COR-L47 (cell line): ENCODE measurements at regions not wholly inside any gene's neighbourhood (a gene's known extent, or its start where the extent isn't known, plus 50 kb on each side); places are given as distances from the start of the nearest gene placed in this dataset.

Experiments used
- DNase-seq: peaks from one replicate; lab custom pipeline; 2025; lab: John Stamatoyannopoulos, UW

DNA sequence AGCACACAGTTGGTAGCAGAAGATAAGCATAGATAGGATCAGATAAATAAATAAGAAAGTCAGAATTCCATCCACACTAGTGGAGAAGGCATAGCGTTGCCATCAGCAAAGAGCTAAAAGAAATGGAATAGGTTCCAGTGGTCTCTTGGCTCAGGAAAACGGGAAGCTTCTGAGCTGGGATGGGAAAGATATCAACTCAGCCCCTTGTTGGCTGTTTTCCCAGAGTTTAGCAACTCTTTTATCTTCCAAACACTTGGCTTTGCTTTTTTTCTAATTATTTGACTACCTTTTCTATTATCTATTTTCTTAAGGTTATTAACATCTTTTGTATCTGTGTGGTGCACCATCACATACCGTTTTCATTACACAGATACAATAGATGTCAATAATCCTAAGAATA lies 445.7 kb upstream of the TRPC7 start:
- no peak for DNase-seq

DNA sequence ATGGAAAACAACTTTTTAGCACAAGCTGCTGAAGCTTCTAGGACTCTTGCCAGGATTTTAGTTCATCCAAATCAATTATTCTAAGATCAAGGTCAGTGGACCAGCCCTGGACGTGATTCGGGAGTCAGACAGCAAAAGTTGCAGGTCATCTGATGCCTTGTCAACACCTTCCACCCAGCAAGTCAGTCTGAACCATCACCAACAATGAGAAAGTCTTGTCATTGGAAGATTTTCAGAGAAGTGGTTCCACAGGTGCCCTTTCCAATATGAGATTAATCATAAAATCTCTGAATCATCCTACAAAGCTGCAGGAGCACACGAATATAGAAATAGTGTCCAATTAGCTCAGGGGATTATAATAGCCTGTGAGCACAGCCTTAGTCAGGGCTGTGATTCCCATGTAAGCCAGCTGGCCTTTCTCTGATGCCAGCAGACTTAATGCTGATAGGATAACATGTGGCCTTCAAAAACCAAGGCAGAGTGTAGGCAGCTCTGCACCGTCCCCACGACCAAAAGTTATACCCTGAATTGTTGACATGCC lies 445.0 kb upstream of the TRPC7 start:
- DNase-seq, result no peak

DNA sequence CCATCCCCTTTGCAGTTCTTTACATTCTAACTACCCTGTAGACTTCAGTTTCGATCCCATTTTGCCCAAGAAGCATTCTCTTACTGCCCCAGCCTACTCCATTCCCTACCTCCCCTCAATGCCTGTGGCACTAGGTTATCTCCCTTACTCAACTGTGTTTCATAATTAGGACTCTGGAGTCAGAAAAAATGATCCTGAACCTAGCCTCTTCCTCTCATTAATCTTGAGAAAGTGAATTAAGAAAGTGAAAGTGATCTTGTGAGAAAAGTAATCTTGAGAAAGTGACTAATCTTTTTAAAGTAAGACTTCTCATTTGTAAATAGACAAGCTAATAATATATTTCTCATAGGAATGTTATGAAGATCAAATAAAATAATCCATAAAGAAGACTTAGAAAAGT lies 444.0 kb upstream of the TRPC7 start:
- no peak for DNase-seq

DNA sequence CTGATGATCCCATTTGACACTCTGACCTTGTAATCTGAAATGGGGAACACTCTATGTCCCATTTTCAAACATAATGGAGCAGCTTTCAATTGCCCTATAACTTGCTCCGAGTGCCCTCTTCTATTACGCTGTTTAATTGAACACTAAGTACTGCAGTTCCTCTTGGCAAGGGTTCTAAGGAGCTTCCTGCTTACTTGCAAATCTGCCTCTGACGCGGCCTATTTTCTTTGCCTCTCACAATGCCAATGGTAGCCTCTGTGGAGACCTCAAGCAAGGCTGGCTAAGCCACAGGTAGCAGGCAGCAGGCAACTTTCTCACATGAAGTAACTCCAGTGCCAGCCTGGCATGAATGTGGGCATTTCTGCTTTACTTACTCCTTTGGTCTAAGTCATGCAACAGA lies 443.4 kb upstream of the TRPC7 start:
- no peak for DNase-seq

DNA sequence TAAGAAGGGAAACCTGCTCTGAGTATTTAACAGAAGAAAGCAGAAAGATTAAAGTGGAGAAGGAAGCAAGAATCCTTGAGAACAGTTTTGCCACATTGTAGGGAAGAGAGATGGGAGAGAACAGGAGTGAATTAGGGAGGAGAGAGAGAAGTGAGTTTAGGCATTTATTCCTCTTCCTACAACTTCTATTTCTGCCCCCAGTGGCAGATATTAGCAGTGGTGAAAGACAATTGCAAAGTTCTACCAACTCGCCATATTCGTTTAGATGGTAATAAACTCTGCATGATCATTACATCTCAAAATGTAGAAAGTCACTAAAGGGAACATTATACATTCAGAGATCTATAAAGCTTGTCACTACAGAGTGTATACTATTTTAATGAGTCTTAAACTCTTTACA lies 440.1 kb upstream of the TRPC7 start:
- no peak for DNase-seq

DNA sequence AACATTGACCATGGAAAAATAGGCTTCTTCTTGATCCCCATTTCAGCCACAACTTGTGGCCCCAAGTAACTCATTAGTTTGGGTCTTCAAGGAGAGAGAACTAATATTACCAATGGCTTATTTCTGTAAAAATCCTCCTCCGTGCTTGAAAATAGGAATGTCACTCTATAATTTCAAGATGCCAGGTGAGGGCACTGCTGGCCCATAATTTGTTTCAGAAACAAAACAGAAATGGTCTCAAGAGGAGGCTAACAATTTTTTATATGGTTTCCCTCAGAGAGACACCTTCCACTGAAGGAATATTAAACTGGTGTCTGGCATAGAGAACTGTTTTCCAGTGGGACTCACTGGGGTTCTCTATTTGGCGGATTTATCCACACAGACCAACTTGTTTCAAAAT lies 437.0 kb upstream of the TRPC7 start:
- no peak for DNase-seq

DNA sequence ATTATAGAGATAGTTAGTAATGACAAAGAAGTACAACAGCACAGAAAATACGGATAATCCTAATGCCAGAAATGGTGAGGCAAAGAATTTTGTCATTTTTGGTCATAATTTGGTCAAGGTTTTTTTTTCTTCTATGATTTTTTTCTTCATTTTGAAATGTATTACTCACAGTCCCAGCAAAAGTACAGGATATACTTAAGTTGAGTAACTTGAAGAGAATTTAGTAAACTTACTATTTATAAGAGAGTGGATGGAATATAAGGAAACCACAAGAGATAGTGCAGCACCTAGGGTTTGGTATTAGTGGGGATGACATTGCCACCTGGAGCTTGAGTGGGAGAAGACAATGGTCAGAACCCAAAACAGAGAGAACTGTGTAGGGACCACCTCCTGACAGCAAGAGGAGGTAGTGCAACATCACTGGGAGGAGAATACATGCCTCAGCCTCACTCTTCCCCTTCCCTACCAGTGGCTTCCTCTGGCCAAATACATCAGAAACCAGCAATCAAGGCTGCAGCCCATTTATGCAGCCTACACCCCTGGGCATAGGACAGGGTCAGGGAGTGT lies 434.5 kb upstream of the TRPC7 start:
- no peak for DNase-seq

DNA sequence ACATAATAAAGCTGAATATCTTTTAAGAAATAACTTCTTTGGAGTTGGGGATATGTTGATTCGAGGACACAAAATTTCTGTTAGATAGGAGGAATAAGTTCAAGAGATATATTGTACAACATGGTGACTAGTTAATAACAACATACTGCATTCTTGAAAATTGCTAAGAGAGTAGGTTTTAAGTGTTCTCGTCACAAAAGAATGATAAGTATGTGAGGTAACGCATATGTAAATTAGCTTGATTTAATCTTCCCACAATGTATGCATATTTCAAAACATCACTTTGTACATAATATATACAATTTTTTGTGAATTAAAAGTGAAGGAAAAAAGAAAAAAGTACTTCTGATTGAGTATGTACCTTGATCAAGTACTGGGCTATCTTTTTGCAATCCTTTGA lies 428.0 kb upstream of the TRPC7 start:
- no peak for DNase-seq

DNA sequence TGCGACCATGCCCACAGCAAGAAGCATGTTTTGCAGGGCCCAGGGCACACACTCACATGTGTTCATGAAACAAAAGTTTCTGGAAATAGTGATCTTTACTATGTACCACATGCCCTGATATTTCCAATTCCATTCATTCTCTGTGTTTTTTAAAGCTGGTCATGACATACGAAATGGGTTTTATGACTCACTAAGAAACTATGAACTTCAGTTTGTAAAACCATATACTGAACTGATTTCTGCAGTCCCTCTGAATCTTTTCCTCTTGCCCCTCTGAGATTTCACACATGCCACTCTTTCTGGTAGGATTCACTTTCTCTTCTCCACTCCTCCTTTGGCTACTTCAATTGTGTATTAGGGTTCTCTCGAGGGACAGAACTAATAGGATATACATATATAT lies 416.1 kb upstream of the TRPC7 start:
- no peak for DNase-seq

DNA sequence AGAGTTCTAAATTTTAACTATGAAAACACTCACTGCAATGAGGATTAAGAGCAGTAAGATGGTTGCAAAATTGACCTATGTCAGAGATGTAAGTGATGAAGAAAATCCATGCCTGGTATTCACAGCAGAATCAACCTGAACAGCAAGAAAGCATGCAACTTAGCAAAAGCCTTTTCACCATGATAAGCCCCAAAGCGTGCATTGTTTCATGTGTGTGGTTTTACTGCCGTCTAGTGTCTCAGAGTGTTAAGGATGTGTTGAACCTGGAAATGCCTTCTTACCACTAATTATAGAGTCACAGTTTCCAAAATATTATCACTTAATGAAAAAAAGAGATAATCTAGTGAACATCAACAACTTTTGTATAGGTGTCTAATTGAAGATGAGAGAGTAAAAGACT lies 415.2 kb upstream of the TRPC7 start:
- DNase-seq, result no peak

DNA sequence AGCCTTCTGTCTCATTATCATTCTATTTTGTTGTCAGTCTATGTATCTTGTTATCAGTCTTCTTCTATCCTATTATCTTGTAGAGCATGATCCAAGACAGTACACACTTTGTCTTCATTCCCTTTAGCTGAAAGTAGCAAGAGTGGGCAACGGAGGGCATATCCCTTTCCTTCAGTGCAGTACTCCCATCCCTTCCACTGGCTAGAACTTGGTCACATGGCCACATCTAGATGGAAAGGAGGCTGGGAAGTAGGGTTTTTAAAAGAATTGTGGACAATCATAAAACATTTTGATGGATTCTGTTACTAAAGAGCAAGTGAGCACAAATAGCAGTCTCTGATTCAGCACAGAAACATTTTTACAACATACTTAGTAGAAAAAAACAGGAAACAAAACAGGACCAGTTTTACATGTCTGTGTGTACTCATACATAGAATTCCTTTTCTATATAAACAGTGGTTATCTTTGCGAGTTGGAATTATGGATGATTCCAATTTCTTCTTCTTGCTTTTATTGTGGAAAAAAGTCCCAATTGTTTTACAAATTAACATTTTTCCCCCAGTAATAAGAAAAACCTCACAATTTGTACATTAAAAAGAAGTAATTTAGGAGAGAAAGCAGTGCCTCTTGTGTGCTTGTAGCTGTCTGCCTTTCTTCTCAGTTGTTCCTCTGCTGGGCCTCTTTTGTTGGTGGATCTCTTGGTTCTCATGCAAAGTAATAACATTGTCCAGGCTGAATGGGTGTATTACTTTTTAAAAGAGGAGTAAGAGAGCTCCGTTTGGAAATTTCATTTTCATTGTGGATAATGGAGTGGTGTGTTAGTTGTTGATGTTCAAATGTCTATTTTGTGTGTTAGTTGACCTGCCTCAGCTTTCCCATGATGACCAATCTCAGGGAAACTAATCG lies 410.9 kb upstream of the TRPC7 start:
- DNase-seq, result no peak

DNA sequence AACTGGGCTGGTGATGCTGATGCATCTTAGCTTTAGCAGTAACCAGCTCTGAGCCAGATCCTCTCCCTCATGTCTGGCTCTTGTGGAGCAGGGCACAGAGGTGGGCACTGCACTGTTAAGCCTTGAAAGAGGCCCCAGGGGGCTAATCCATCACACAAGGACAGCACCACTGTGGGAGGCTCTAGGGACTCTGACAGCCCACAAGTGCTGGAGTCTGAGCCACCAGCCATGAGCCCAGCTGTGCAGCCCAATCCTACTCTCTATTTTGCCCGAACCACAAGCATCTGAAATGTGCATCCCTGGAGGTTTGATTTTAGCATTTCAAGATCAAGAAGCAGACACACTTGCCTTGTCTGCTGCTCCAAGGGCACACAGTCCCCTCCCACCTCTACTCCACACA lies 407.1 kb upstream of the TRPC7 start:
- no peak for DNase-seq

DNA sequence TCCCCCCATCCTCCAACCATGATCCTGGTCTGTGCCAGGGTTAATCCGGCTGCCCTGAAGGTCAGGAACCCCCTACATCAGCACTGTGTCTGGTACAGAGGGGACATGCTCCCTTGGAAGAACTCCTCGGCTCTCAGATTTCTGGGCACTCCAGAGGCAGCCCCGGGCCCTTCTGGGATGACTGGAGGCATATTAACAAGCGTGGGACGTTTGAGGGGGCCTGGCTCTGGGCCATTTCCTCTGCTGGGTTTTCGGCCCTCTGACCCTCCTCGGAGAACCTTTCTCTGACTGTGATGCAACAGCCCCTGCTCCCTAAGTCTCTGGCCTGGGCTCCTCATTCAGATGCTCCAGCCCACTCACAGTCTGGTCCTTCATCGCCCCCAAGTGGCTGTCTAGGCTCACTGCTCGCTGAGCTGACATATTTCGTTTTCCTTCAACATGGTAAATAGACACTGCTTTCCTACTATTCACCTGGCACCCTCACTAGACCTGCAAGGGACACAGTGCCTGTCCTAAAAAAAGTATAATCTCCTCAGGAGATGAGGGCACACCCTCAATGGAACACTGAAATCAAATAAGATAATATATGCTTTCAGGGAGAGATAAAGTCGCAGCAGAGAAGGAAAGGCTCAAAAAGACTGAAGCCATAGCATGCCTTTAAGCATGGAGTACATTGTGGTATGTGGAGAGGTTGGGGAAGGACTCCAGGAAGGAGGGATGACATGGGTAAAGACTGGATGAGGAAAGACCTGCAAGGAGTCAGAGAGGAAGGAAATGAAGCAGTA lies 404.7 kb upstream of the TRPC7 start:
- DNase-seq, result peak; percentile 53

DNA sequence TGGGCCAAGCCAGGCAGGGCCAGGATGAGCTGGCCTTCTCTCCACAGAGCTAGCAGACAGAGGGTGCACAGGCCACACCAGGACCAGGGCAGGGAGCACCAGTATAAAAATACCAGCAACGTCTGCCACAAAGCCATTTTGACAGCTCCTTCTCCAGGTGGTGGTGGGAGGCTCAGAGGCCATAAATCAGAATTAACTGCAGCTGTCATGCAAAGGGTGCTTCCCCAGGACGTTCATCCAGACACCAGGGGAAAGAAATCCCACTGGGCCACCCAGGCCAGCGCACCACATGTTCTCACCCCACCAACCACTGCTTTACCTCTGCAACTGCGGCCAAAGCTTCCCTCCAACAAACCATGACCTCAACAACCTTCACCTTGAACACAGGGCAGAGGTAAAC lies 403.7 kb upstream of the TRPC7 start:
- no peak for DNase-seq

DNA sequence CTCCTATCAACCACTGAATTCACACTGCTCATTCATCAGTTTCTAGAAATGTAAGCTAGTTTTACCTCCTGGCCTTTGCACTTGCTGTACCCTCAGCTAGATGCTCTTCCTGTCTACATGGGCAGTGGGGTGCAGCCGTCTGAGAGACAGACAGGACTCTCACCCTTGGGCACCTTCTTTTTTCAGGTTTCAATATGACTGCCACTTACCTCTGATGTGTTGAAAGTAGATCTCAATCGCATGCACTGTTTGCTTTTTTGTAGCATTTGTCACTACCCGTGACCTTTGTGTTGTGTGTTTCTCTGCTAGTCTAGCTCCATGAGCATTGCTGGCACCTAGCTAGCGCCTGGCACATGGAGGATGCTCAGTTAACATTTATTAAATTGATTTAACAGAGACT lies 403.1 kb upstream of the TRPC7 start:
- no peak for DNase-seq

DNA sequence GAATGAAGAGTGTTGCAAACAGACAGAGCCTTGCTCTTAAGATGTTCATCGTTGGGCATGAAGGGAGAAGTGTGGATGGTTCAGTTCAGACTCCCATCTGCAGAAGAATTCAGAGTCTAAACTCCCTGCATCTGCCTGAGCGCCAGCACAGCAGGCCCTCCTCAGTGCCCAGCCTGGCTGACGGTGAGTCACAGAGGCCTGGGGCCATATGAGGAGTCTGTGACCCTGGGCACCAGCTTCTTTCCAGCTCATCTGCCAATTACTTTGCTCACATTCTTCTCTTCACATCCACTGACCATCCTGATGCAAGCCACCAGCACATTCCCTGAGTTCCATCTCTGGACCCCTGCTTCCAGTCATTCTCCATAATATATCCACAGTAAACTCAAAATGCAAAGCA lies 401.1 kb upstream of the TRPC7 start:
- DNase-seq, result no peak

DNA sequence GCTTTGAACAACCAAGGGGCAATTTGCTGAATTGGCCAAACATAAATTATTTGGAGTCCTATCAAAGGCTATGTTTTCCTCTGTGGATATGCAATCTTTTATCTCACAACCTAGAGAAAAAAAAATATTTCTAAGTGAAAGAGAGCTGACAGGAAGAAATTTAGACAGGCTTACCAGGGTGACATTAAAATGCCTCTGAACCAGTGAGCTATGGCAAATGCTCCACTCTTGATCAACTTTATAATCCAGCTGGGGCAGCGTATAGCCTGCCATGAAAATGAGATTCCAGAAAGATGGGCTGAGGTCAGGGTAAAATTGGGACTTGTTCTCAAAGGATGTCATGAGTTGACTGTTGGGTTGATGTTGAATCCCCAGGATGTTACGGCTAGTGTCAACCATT lies 399.3 kb upstream of the TRPC7 start:
- DNase-seq, result no peak

DNA sequence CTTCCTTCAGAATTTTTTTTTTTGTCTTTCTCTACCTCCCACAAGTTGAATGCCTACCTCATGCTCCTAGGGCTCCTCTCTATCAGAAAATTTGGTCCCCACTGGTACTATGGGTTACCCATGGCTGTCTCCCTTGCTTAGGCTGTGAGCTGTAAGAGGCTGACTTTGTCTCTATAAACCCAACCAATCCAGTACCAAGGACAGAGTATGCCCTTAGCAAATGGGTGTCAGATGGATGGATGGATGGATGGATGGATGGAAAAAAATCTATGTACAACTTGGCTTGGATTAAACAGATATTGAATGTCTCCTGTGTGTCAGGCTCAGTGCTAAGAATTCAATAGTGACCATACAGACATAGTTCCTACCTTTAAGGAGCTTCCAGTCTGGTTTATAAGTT lies 398.2 kb upstream of the TRPC7 start:
- DNase-seq, result no peak

DNA sequence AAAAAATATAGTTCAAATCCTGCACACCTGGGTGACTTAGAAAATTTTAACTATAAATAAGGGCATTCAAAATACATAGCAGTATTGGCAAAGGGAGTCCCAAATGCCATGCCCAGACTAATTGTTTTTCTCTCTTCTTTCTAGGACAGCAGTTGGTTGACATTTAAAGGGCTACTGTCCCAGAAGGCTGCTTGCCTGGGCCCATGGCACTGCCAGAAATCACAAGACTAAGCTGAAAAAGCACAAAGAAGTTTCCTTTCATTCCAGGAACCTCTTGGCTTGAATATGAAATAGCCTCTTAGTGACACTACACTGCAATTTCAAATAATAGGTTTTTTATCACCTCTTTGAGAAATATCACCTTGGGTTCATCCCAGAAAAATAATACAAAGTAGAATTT lies 388.9 kb upstream of the TRPC7 start:
- DNase-seq, result no peak

DNA sequence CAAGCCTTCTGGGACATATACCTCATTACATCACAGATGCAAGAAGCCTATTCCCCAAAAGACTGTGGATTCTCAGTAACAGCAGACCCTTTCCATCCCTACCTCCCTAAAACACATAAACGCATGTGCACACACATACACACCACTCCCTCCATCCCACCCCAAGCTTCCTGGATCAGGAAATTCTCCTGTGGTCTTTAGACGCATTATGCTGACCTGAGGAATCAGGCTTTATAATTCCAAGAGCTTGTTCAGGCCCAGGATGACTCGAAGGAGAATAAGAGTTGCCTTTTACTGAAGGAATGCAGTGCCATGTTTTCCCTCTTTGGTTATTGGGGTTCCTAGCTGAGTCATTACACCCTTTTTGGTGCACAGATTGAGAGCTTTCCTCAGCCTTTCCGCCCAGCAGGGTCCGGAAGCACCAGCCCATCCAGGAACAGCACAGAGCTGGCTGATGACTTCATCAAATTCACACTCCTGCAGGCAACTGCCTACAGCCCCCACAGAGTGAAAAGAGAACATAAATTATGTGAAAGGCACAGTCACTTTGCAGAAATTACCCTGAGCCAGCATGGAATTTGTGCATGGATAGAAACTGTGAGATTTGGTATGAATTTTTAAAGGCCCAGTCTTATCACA lies 385.0 kb upstream of the TRPC7 start:
- DNase-seq, result no peak

DNA sequence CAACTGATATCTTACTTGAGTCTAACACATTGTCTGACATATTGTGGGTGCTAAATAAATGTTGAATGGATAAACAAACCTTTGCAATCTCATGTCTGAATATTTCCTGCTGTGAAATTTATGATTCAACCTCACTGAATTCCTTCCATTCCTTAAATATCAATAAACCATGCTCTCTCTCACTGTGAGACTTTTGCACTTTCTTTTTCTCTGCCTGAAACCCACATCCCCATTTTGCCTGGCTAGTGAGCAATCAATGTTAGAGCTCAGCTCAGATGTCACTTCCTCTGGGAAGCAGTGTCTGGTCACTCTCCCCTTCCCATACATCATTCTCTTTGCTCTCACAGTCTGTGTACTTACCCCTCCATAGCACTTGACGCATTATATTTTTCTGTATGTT lies 383.7 kb upstream of the TRPC7 start:
- no peak for DNase-seq

DNA sequence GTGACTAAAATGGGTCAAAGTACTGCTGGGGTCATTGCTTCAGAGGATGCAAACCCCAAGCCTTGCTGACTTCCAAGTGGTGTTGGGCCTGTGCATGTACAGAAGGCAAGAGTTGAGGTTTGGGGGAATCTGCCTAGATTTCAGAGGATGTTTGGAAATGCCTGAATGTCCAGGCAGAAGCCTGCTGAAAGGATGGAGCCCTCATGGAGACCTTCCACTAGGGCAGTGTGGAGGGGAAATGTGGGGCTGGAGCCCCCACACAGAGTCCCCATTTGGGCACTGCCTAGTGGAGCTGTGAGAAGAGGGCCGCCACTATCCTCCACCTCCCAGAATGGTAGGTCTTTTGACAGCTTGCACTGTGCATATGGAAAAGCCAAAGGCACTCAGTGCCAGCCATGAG lies 377.7 kb upstream of the TRPC7 start:
- no peak for DNase-seq
